ENCODE measurements at regions not wholly inside any gene's neighbourhood (a gene's known extent, or its start where the extent isn't known, plus 50 kb on each side); places are given as distances from the start of the nearest gene placed in this dataset.

GRCh38 chr15:60162968-60163355, 158.9 kb downstream of the FOXB1 start:
- no peak overlapping the region for H3K14ac ChIP-seq (ENCODE audit: low read length)
- H3K9me3 ChIP-seq (ENCODE audit: insufficient read depth, low read depth, low read length), result no peaks in the 10 kb centered on the region
- no peak overlapping the region for H3K23ac ChIP-seq (ENCODE audit: low read length)
- peaks cover 3 to 9% of the 10 kb centered on the region in 2 experiments for H3K4me1 ChIP-seq (ENCODE audit: control insufficient read depth in 1 of 2, insufficient read depth in 2 of 2, low read length in 2 of 2)
- H2AFZ ChIP-seq (ENCODE audit: insufficient read depth, low read length, poor library complexity), result no peak overlapping the region
- H4K8ac ChIP-seq (ENCODE audit: low read depth, low read length), result no peak overlapping the region
- no peak overlapping the region for H3K27ac ChIP-seq (ENCODE audit: low read depth, low read length)
- no peak overlapping the region for H2BK120ac ChIP-seq (ENCODE audit: insufficient read depth, low read length, poor library complexity)
- no peaks in the 10 kb centered on the region for H3K27me3 ChIP-seq (ENCODE audit: insufficient read depth, low read length)
- H4K12ac ChIP-seq (ENCODE audit: low read depth, low read length), result no peak overlapping the region
- no CpG with 5 or more reads among the region's 4 CpGs for WGBS (ENCODE audit: extremely low coverage, insufficient coverage, insufficient read length)
- no peak overlapping the region for H2AK5ac ChIP-seq (ENCODE audit: low read length)
- H2BK12ac ChIP-seq (ENCODE audit: low read length), result no peak overlapping the region
- H3K79me1 ChIP-seq (ENCODE audit: low read length), result peaks cover 2% of the 10 kb centered on the region
- no peak overlapping the region for H3K4me2 ChIP-seq (ENCODE audit: low read length)
- H3K4me3 ChIP-seq (ENCODE audit: low read depth, low read length), result no peak overlapping the region
- no peak overlapping the region for H4K91ac ChIP-seq (ENCODE audit: low read depth, low read length)
- H3K9ac ChIP-seq (ENCODE audit: low read length), result no peak overlapping the region
- no peak overlapping the region for H3K4ac ChIP-seq (ENCODE audit: low read depth, low read length)
- no peak overlapping the region for H3K18ac ChIP-seq (ENCODE audit: low read length)
- no peak overlapping the region for H2BK5ac ChIP-seq (ENCODE audit: low read depth, low read length, poor library complexity)
- no peaks in the 10 kb centered on the region for H3K79me2 ChIP-seq (ENCODE audit: control insufficient read depth, insufficient read depth, low read length, poor library complexity)
- no peak for DNase-seq
- H3K36me3 ChIP-seq (ENCODE audit: control insufficient read depth in 1 of 2, insufficient read depth in 2 of 2, low read length in 2 of 2), result no peaks in the 10 kb centered on the region

- Histone ChIP-seq H4K91ac (ENCODE audit: low read depth, low read length) (no peak overlapping the region), H3K14ac (ENCODE audit: low read length) (no peak overlapping the region), H3K4me2 (ENCODE audit: low read length) (no peak overlapping the region), H3K79me2 (ENCODE audit: control insufficient read depth, insufficient read depth, low read length, poor library complexity) (no peaks in the 10 kb centered on the region), H2BK12ac (ENCODE audit: low read length) (no peak overlapping the region), H2BK5ac (ENCODE audit: low read depth, low read length, poor library complexity) (no peak overlapping the region), H3K18ac (ENCODE audit: low read length) (no peak overlapping the region), H3K27me3 (ENCODE audit: insufficient read depth, low read length) (no peaks in the 10 kb centered on the region), H3K79me1 (ENCODE audit: low read length) (no peaks in the 10 kb centered on the region), H2BK120ac (ENCODE audit: insufficient read depth, low read length, poor library complexity) (no peak overlapping the region), H3K36me3 (ENCODE audit: control insufficient read depth in 1 of 2, insufficient read depth in 2 of 2, low read length in 2 of 2) (no peaks in the 10 kb centered on the region), H3K4me3 (ENCODE audit: low read depth, low read length) (no peak overlapping the region), H3K9ac (ENCODE audit: low read length) (no peak overlapping the region), H4K12ac (ENCODE audit: low read depth, low read length) (no peak overlapping the region), H3K4ac (ENCODE audit: low read depth, low read length) (no peak overlapping the region), H2AFZ (ENCODE audit: insufficient read depth, low read length, poor library complexity) (no peak overlapping the region), H3K4me1 (ENCODE audit: control insufficient read depth in 1 of 2, insufficient read depth in 2 of 2, low read length in 2 of 2) (peaks cover 0 to 6% of the 10 kb centered on the region in 2 experiments), H3K23ac (ENCODE audit: low read length) (no peak overlapping the region), H3K9me3 (ENCODE audit: insufficient read depth, low read depth, low read length) (no peaks in the 10 kb centered on the region), H4K8ac (ENCODE audit: low read depth, low read length) (no peak overlapping the region), H3K27ac (ENCODE audit: low read depth, low read length) (no peak overlapping the region), H2AK5ac (ENCODE audit: low read length) (no peak overlapping the region)
- no CpG with 5 or more reads among the region's 3 CpGs for WGBS (ENCODE audit: extremely low coverage, insufficient coverage, insufficient read length)
- no peak for DNase-seq
Measured at GRCh38 chr15:60165111-60165510, 161.0 kb downstream of the FOXB1 start.

GRCh38 chr15:60172143-60172542, 168.0 kb downstream of the FOXB1 start:
- Histone ChIP-seq H3K4me1 (ENCODE audit: control insufficient read depth in 1 of 2, insufficient read depth in 2 of 2, low read length in 2 of 2) (no peaks in the 10 kb centered on the region), H3K14ac (ENCODE audit: low read length) (no peak overlapping the region), H3K18ac (ENCODE audit: low read length) (no peak overlapping the region), H2BK120ac (ENCODE audit: insufficient read depth, low read length, poor library complexity) (no peak overlapping the region), H4K8ac (ENCODE audit: low read depth, low read length) (no peak overlapping the region), H3K4me2 (ENCODE audit: low read length) (no peak overlapping the region), H2BK5ac (ENCODE audit: low read depth, low read length, poor library complexity) (no peak overlapping the region), H4K12ac (ENCODE audit: low read depth, low read length) (no peak overlapping the region), H3K9ac (ENCODE audit: low read length) (no peak overlapping the region), H3K23ac (ENCODE audit: low read length) (no peak overlapping the region), H3K36me3 (ENCODE audit: control insufficient read depth in 1 of 2, insufficient read depth in 2 of 2, low read length in 2 of 2) (no peaks in the 10 kb centered on the region), H3K27ac (ENCODE audit: low read depth, low read length) (no peak overlapping the region), H3K4ac (ENCODE audit: low read depth, low read length) (no peak overlapping the region), H4K91ac (ENCODE audit: low read depth, low read length) (no peak overlapping the region), H3K79me1 (ENCODE audit: low read length) (no peaks in the 10 kb centered on the region), H3K79me2 (ENCODE audit: control insufficient read depth, insufficient read depth, low read length, poor library complexity) (no peaks in the 10 kb centered on the region), H3K27me3 (ENCODE audit: insufficient read depth, low read length) (no peaks in the 10 kb centered on the region), H2AK5ac (ENCODE audit: low read length) (no peak overlapping the region), H2BK12ac (ENCODE audit: low read length) (no peak overlapping the region), H3K4me3 (ENCODE audit: low read depth, low read length) (no peak overlapping the region), H3K9me3 (ENCODE audit: insufficient read depth, low read depth, low read length) (no peaks in the 10 kb centered on the region), H2AFZ (ENCODE audit: insufficient read depth, low read length, poor library complexity) (no peak overlapping the region)
- WGBS (ENCODE audit: extremely low coverage, insufficient coverage, insufficient read length), result no CpG with 5 or more reads among the region's 1 CpG
- DNase-seq, result no peak

- Histone ChIP-seq H2BK120ac (ENCODE audit: insufficient read depth, low read length, poor library complexity) (no peak overlapping the region), H3K9me3 (ENCODE audit: insufficient read depth, low read depth, low read length) (no peaks in the 10 kb centered on the region), H3K79me2 (ENCODE audit: control insufficient read depth, insufficient read depth, low read length, poor library complexity) (no peaks in the 10 kb centered on the region), H2BK5ac (ENCODE audit: low read depth, low read length, poor library complexity) (no peak overlapping the region), H3K79me1 (ENCODE audit: low read length) (no peaks in the 10 kb centered on the region), H4K8ac (ENCODE audit: low read depth, low read length) (no peak overlapping the region), H2BK12ac (ENCODE audit: low read length) (no peak overlapping the region), H3K18ac (ENCODE audit: low read length) (no peak overlapping the region), H3K14ac (ENCODE audit: low read length) (no peak overlapping the region), H3K27ac (ENCODE audit: low read depth, low read length) (no peak overlapping the region), H4K12ac (ENCODE audit: low read depth, low read length) (no peak overlapping the region), H3K4me1 (ENCODE audit: control insufficient read depth in 1 of 2, insufficient read depth in 2 of 2, low read length in 2 of 2) (no peaks in the 10 kb centered on the region), H3K36me3 (ENCODE audit: control insufficient read depth in 1 of 2, insufficient read depth in 2 of 2, low read length in 2 of 2) (no peaks in the 10 kb centered on the region), H2AFZ (ENCODE audit: insufficient read depth, low read length, poor library complexity) (no peak overlapping the region), H3K4me3 (ENCODE audit: low read depth, low read length) (no peak overlapping the region), H4K91ac (ENCODE audit: low read depth, low read length) (no peak overlapping the region), H3K4me2 (ENCODE audit: low read length) (no peak overlapping the region), H2AK5ac (ENCODE audit: low read length) (no peak overlapping the region), H3K4ac (ENCODE audit: low read depth, low read length) (no peak overlapping the region), H3K23ac (ENCODE audit: low read length) (no peak overlapping the region), H3K27me3 (ENCODE audit: insufficient read depth, low read length) (no peaks in the 10 kb centered on the region), H3K9ac (ENCODE audit: low read length) (no peak overlapping the region)
- no CpG with 5 or more reads among the region's 2 CpGs for WGBS (ENCODE audit: extremely low coverage, insufficient coverage, insufficient read length)
- peak; percentile 20 to 74 for DNase-seq
Measured at GRCh38 chr15:60179786-60180391, 175.8 kb downstream of the FOXB1 start.
